ENCODE measurements at regions not wholly inside any gene's neighbourhood (a gene's known extent, or its start where the extent isn't known, plus 50 kb on each side); places are given as distances from the start of the nearest gene placed in this dataset.

GRCh38 chr12:105911966-105912365, 226.8 kb downstream of the NUAK1 start:
- DNase-seq: no peak

GRCh38 chr12:105912882-105913678, 225.7 kb downstream of the NUAK1 start:
- DNase-seq: no peak

- DNase-seq: no peak
These were observed 222.6 kb downstream of the NUAK1 start for GRCh38 chr12:105915997-105916759.

- no peak for DNase-seq
These were observed 222.1 kb downstream of the NUAK1 start for GRCh38 chr12:105916760-105917039.

- no peak for DNase-seq
These were observed 218.5 kb downstream of the NUAK1 start for GRCh38 chr12:105920161-105920684.

GRCh38 chr12:105921055-105921454, 217.7 kb downstream of the NUAK1 start:
- DNase-seq: no peak

GRCh38 chr12:105921872-105922669, 216.7 kb downstream of the NUAK1 start:
- no peak for DNase-seq

- DNase-seq: no peak
These were observed 216.1 kb downstream of the NUAK1 start for GRCh38 chr12:105922670-105923102.

GRCh38 chr12:105924526-105925208, 214.1 kb downstream of the NUAK1 start:
- no peak for DNase-seq

- DNase-seq: no peak
These were observed 211.2 kb downstream of the NUAK1 start for GRCh38 chr12:105927564-105927963.

- DNase-seq: no peak
These were observed 210.3 kb downstream of the NUAK1 start for GRCh38 chr12:105928436-105928835.

- no peak for DNase-seq
These were observed 209.6 kb downstream of the NUAK1 start for GRCh38 chr12:105929192-105929591.

GRCh38 chr12:105930557-105931503, 207.9 kb downstream of the NUAK1 start:
- no peak for DNase-seq

GRCh38 chr12:105931762-105932570, 206.8 kb downstream of the NUAK1 start:
- DNase-seq: no peak

- DNase-seq: no peak
These were observed 204.8 kb downstream of the NUAK1 start for GRCh38 chr12:105933671-105934665.

- DNase-seq: no peak
These were observed 203.6 kb downstream of the NUAK1 start for GRCh38 chr12:105935106-105935505.

GRCh38 chr12:105935981-105936380, 202.8 kb downstream of the NUAK1 start:
- DNase-seq: peak; percentile 1

- DNase-seq: no peak
These were observed 202.3 kb downstream of the NUAK1 start for GRCh38 chr12:105936496-105936895.

GRCh38 chr12:105937009-105937408, 201.7 kb downstream of the NUAK1 start:
- DNase-seq: no peak
